ENCODE measurements at regions not wholly inside any gene's neighbourhood (a gene's known extent, or its start where the extent isn't known, plus 50 kb on each side); places are given as distances from the start of the nearest gene placed in this dataset.

DNA sequence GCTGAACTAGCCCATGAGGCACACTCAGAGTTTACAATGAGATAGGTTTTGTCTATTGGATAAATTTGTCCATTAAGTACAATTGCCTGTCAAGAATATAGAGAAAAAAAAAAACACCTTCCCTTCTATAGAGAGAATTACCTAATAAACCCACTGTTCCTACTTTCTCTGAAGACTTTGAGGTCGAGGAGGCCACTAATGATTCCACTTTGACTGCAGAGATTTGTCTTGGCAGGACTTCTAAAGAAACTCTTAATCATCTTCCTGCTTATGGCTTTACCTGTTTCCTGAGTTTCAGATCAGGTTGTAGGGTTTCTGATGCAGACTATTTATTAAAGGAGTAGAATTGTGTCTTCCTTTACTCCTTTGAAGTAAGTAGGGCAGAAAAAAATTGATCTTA lies 342.4 kb upstream of the KCNMB2 start:
- ATAC-seq (no peak), DNase-seq (no peak)
- no peaks in the 10 kb centered on the region for H3K9me3 ChIP-seq
- H3K27ac ChIP-seq: no peak overlapping the region
- no peaks in the 10 kb centered on the region for H3K4me1 ChIP-seq
- H3K27me3 ChIP-seq: no peaks in the 10 kb centered on the region
- intact Hi-C loops (cut with DNase I): no loop called here
- H3K4me3 ChIP-seq: no peak overlapping the region
- no peaks in the 10 kb centered on the region for H3K36me3 ChIP-seq
- TF ChIP-seq CTCF (IDR thresholded peaks at IDR 0.05): no peak

DNA sequence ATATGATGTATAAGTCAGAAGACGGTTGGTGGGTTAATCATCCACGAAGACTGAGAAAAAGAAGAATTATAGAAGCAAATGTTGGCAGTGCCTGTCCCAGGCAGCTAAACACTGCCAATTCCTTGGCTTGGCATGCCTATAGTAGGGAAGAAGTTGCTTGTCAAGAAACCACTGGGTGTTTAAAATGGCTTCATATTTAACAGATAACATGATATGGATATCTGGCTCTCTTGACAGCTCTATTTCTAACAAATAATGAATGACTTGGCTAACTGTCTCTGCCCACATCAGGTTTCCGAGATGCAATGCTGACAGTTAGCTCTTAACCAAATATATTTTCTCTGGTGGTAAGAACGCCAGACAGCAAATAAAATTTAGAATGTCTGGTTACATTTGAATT lies 341.7 kb upstream of the KCNMB2 start:
- ATAC-seq (no peak), DNase-seq (no peak)
- no peak for TF ChIP-seq CTCF (IDR thresholded peaks at IDR 0.05)
- Histone ChIP-seq H3K4me1 (no peaks in the 10 kb centered on the region), H3K36me3 (no peaks in the 10 kb centered on the region), H3K4me3 (no peak overlapping the region), H3K9me3 (no peaks in the 10 kb centered on the region), H3K27ac (no peak overlapping the region), H3K27me3 (no peaks in the 10 kb centered on the region)
- intact Hi-C loops (cut with DNase I): no loop called here

DNA sequence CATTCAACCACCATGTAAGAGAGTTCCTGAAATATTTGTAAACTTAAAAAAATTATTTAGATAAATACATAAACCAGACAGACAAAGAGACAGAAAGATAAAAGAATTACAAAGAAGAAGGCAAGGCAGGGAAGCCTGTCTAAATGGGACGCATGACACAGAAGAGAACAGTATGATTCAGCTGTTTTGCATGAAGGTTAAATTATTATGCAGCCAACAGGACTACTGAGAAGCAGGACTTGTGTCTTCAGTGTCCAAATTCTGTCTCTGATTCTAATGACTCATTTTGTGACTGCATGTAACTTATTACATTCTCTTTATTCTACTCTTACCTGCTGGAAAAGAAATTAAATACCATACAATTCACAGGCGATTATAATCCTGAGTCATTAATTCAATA lies 340.4 kb upstream of the KCNMB2 start:
- Histone ChIP-seq H3K4me1 (no peaks in the 10 kb centered on the region), H3K4me3 (no peak overlapping the region), H3K36me3 (no peaks in the 10 kb centered on the region), H3K9me3 (no peaks in the 10 kb centered on the region), H3K27ac (no peak overlapping the region), H3K27me3 (no peaks in the 10 kb centered on the region)
- no peak for TF ChIP-seq CTCF (IDR thresholded peaks at IDR 0.05)
- DNase-seq (no peak), ATAC-seq (peak; percentile 26)
- intact Hi-C loops (cut with DNase I): no loop called here

- ATAC-seq (no peak), DNase-seq (no peak)
- Histone ChIP-seq H3K36me3 (no peaks in the 10 kb centered on the region), H3K9me3 (no peaks in the 10 kb centered on the region), H3K4me1 (no peaks in the 10 kb centered on the region), H3K4me3 (no peak overlapping the region), H3K27me3 (no peaks in the 10 kb centered on the region), H3K27ac (no peak overlapping the region)
- intact Hi-C loops (cut with DNase I): no loop called here
- no peak for TF ChIP-seq CTCF (IDR thresholded peaks at IDR 0.05)
Observed at GRCh38 chr3:178198329-178198728, 337.9 kb upstream of the KCNMB2 start.

DNA sequence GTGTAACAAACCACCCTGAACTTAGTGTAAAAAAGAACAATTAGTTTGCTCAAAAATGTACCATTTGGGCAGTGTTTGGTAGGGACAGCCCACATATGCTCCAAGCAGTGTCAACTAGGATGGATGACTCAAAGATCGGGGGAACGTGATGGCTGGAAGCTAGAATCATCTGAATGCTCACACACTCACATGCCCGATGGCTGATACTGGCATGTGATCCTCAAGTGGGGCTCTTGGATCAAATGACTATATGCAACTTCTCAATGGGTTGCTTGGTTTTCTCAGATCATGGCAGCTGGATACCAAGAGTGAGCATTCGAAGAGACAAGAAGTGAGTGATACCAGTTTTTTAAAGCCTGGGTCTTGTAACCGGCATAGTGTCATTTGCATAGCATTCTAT lies 335.9 kb upstream of the KCNMB2 start:
- Histone ChIP-seq H3K27me3 (no peaks in the 10 kb centered on the region), H3K4me3 (no peak overlapping the region), H3K9me3 (no peaks in the 10 kb centered on the region), H3K27ac (no peak overlapping the region), H3K4me1 (no peaks in the 10 kb centered on the region), H3K36me3 (no peaks in the 10 kb centered on the region)
- intact Hi-C loops (cut with DNase I): no loop called here
- DNase-seq (no peak), ATAC-seq (no peak)
- TF ChIP-seq CTCF (IDR thresholded peaks at IDR 0.05): no peak
